K562 (cell line): ENCODE measurements at regions not wholly inside any gene's neighbourhood (a gene's known extent, or its start where the extent isn't known, plus 50 kb on each side); places are given as distances from the start of the nearest gene placed in this dataset.

Source experiments
- ATAC-seq: fragments of 200-7000 bp; cut with Tn5 transposase; 3 replicates; pipeline ENCODE4 v1.9.1; 2020; ENCODE audit warnings: moderate library complexity
- BruUV-seq: library from RNA; stranded (reverse); fragments of 400-500 nt; replicated peaks from 2 replicates; lab custom pipeline; 2021; lab: Mats Ljungman, UMichigan
- CTCF ChIA-PET: fragments of 300-600 bp; formaldehyde crosslinking; extraction: SDS; loops from one replicate; lab custom pipeline; 2021; ENCODE audit warnings: low intra/inter-chr PET ratio; lab: Yijun Ruan, JAX
- POLR2A ChIA-PET: fragments of 300-600, 350-650 bp; sonication (Branson Sonifier 250); formaldehyde crosslinking; extraction: SDS; loops from one replicate; lab custom pipeline; 2021; ENCODE audit warnings: antibody characterized with exemption, inconsistent platforms; lab: Yijun Ruan, JAX
- DNase-seq, 4 experiments: peaks; one replicate each; pipeline versions ENCODE4 v3.0.0 to v3.0.0-alpha.2; 2011 to 2018; ENCODE audit warnings: low spot score in 3 of 4, mixed read lengths in 3 of 4; ENCODE audit errors: extremely low read depth in 1 of 4
- FAIRE-seq: peaks from 2 replicates; lab custom pipeline; 2011; peaks lifted over from hg19 to GRCh38; lab: Jason Lieb, UNC
- H2AFZ ChIP-seq: 2 replicates; pipeline ENCODE4 v1.6.0; 2011; ENCODE audit warnings: low read depth, low read length, control low read depth, inconsistent platforms
- H3K27ac ChIP-seq: fragments of 200-600 bp; 3 replicates; pipeline ENCODE4 v1.8.0; 2011; ENCODE audit warnings: low read depth, mild to moderate bottlenecking, control low read depth, inconsistent platforms, low read length, moderate library complexity, mixed read lengths; ENCODE audit errors: extremely low read depth
- H3K27me3 ChIP-seq, 2 experiments: fragments of 300-600 bp in 1 of 2; 2 replicates in 1 of 2; 3 replicates in 1 of 2; pipeline versions ENCODE4 v1.6.0 to v1.8.0; 2011; ENCODE audit warnings: inconsistent platforms in 2 of 2, low read length in 2 of 2, mild to moderate bottlenecking in 1 of 2, mixed read lengths in 1 of 2, moderate library complexity in 1 of 2; ENCODE audit not compliant: control insufficient read depth in 2 of 2, insufficient read depth in 2 of 2
- H3K36me3 ChIP-seq: fragments of 300-600 bp; 3 replicates; pipeline ENCODE4 v1.8.0; 2011; ENCODE audit warnings: mild to moderate bottlenecking, low read length, inconsistent platforms; ENCODE audit not compliant: control insufficient read depth, insufficient read depth
- H3K4me1 ChIP-seq, 2 experiments: fragments of 200-600 bp in 1 of 2; replicated peaks in 1 of 2; 2 replicates in 1 of 2; 3 replicates in 1 of 2; pipeline versions ENCODE4 v1.5.1 to v1.8.0; 2011; ENCODE audit warnings: inconsistent platforms in 2 of 2, low read length in 2 of 2, mild to moderate bottlenecking in 1 of 2, mixed read lengths in 1 of 2, moderate library complexity in 1 of 2; ENCODE audit not compliant: control insufficient read depth in 2 of 2, insufficient read depth in 2 of 2
- H3K4me2 ChIP-seq: 2 replicates; pipeline ENCODE4 v1.6.1; 2011; ENCODE audit warnings: low read length, control low read depth, inconsistent platforms, mixed read lengths; ENCODE audit not compliant: insufficient read depth
- H3K4me3 ChIP-seq: fragments of 200-600 bp; sonication (generic), shearing (Covaris generic); 2 replicates; pipeline ENCODE4 v1.5.1; 2016; ENCODE audit warnings: control low read depth, inconsistent platforms
- H3K79me2 ChIP-seq: fragments of 200-600 bp; 3 replicates; pipeline ENCODE4 v1.8.0; 2011; ENCODE audit warnings: low read length, inconsistent platforms; ENCODE audit not compliant: control insufficient read depth, insufficient read depth
- H3K9ac ChIP-seq, 2 experiments: 2 replicates each; pipeline versions ENCODE4 v1.6.0 to v1.6.1; 2011; ENCODE audit warnings: low read depth in 2 of 2, low read length in 2 of 2, control low read depth in 1 of 2, inconsistent platforms in 1 of 2, mild to moderate bottlenecking in 1 of 2, mixed read lengths in 1 of 2; ENCODE audit not compliant: insufficient read depth in 1 of 2
- H3K9me1 ChIP-seq: one replicate; pipeline ENCODE4 v1.6.0; 2011; ENCODE audit warnings: inconsistent platforms, mild to moderate bottlenecking, low read length, moderate library complexity; ENCODE audit not compliant: control insufficient read depth, insufficient read depth
- H3K9me3 ChIP-seq: replicated peaks from 2 replicates; pipeline ENCODE4 v1.5.1; 2011; ENCODE audit warnings: low read depth, low read length, inconsistent platforms; ENCODE audit not compliant: control insufficient read depth, insufficient read depth
- H4K20me1 ChIP-seq: replicated peaks from 2 replicates; pipeline ENCODE4 v1.6.1; 2011; ENCODE audit warnings: low read length, inconsistent platforms, mixed read lengths; ENCODE audit not compliant: control insufficient read depth, insufficient read depth
- CBX2 ChIP-seq: fragments of 200-600 bp; sonication (generic); IDR thresholded peaks from one replicate; pipeline ENCODE4 v1.6.1; 2012; ENCODE audit warnings: mild to moderate bottlenecking, low read length, inconsistent platforms; ENCODE audit not compliant: insufficient read depth, poor library complexity, severe bottlenecking
- FOXK1 ChIP-seq: sonication (generic); formaldehyde crosslinking; IDR thresholded peaks from 2 replicates; pipeline ENCODE4 v1.8.0; 2022; ENCODE audit warnings: missing genetic modification reagents, mild to moderate bottlenecking, borderline replicate concordance
- KDM4B ChIP-seq, 2 experiments: fragments of 450-650 bp in 1 of 2; sonication (generic) in 1 of 2; IDR thresholded peaks; 2 replicates each; pipeline ENCODE4 v1.6.1; 2016 to 2017; ENCODE audit warnings: borderline replicate concordance in 2 of 2, antibody characterized with exemption in 1 of 2, low read depth in 1 of 2, mild to moderate bottlenecking in 1 of 2
- MCM7 ChIP-seq, 2 experiments: fragments of 450-650 bp; IDR thresholded peaks; 2 replicates each; pipeline ENCODE4 v1.6.1; 2016 to 2018
- TGIF2 ChIP-seq: sonication (generic); formaldehyde crosslinking; IDR thresholded peaks from 2 replicates; pipeline ENCODE4 v1.8.1; 2022; ENCODE audit warnings: mild to moderate bottlenecking, missing genetic modification reagents, moderate library complexity
- TSHZ1 ChIP-seq: fragments of 250-450 bp; sonication (Bioruptor Pico); IDR thresholded peaks from 2 replicates; pipeline ENCODE4 v1.4.0; 2020; ENCODE audit warnings: mild to moderate bottlenecking, moderate library complexity
- ZC3H8 ChIP-seq: fragments of 450-650 bp; IDR thresholded peaks from 2 replicates; pipeline ENCODE4 v1.6.1; 2017
- WGBS: fragments of 100-300 bp; shearing (Covaris generic); methylation state at CpG from one replicate; pipeline ENCODE4 v1.1.6; 2016; ENCODE audit warnings: low coverage, mixed read lengths; ENCODE audit not compliant: insufficient coverage; ENCODE audit errors: missing lambda C conversion rate; 5-methylcytosine and 5-hydroxymethylcytosine counted together
- in situ Hi-C: fragments of 300-500 bp; cut with MboI; formaldehyde crosslinking; loops from 4 replicates; pipeline ENCODE4 v1.15.0; 2018; ENCODE audit warnings: inconsistent platforms, mixed read lengths
- intact Hi-C: fragments of 100-400 bp; cut with micrococcal nuclease; formaldehyde crosslinking; loops from 2 replicates; pipeline ENCODE4 v1.14.2; 2022
- TF ChIP-seq, protein P1 (sequence below): fragments of 200-600 bp; sonication (generic); IDR thresholded peaks from one replicate; pipeline ENCODE4 v1.6.1; 2012; ENCODE audit warnings: mild to moderate bottlenecking, low read depth, low read length, inconsistent platforms

DNA sequence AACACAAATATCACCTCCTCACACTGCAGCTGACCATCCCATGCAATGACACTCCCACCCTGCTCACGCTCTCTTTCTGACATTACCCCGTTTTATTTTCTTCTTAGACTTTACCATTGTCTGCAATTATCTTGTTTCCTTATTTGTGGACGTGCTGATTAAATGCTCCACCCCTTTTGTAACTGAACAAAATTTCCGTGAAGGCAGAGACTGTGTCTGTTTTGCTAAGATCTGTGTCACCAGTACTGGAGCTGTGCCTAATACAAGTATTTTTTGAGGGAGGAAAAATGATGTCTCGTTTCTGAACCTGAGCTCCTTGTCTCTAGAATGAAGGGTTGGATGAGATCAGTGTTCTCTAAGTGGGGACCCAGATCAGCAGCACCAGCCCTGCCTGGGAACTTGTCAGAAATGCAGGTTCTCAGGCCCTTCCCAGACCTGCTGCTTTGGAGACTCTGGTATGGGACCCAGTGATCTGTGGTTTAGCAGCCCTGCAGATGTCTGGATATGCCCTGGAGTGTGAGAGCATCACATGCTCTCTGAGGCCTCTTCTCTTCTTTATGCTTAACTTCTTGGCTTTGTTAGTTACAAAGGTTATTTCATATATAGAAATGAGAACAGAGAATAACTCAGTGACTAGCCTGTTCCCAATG, 181.7 kb upstream of the GAS1 start:
- Histone ChIP-seq H3K79me2 (no peaks in the 10 kb centered on the region), H3K36me3 (no peaks in the 10 kb centered on the region), H3K27ac (no peak overlapping the region), H3K27me3 (no peaks in the 10 kb centered on the region), H3K9me1 (no peaks in the 10 kb centered on the region), H4K20me1 (no peaks in the 10 kb centered on the region), H3K9ac (no peak overlapping the region), H3K9me3 (no peaks in the 10 kb centered on the region), H3K4me1 (no peaks in the 10 kb centered on the region), H3K4me3 (no peak overlapping the region), H2AFZ (no peak overlapping the region), H3K4me2 (no peak overlapping the region)
- DNase-seq: no peak
- in situ Hi-C loops: no loop called here
- ChIA-PET CTCF (no interaction called here), POLR2A (no interaction called here)
- BruUV-seq: no TSS peak
- WGBS: 0% methylated on average over 5 of the region's 5 CpGs
- intact Hi-C loops: no loop called here
- ATAC-seq: no peak
- no peak for FAIRE-seq
- TF ChIP-seq, protein P1, sequence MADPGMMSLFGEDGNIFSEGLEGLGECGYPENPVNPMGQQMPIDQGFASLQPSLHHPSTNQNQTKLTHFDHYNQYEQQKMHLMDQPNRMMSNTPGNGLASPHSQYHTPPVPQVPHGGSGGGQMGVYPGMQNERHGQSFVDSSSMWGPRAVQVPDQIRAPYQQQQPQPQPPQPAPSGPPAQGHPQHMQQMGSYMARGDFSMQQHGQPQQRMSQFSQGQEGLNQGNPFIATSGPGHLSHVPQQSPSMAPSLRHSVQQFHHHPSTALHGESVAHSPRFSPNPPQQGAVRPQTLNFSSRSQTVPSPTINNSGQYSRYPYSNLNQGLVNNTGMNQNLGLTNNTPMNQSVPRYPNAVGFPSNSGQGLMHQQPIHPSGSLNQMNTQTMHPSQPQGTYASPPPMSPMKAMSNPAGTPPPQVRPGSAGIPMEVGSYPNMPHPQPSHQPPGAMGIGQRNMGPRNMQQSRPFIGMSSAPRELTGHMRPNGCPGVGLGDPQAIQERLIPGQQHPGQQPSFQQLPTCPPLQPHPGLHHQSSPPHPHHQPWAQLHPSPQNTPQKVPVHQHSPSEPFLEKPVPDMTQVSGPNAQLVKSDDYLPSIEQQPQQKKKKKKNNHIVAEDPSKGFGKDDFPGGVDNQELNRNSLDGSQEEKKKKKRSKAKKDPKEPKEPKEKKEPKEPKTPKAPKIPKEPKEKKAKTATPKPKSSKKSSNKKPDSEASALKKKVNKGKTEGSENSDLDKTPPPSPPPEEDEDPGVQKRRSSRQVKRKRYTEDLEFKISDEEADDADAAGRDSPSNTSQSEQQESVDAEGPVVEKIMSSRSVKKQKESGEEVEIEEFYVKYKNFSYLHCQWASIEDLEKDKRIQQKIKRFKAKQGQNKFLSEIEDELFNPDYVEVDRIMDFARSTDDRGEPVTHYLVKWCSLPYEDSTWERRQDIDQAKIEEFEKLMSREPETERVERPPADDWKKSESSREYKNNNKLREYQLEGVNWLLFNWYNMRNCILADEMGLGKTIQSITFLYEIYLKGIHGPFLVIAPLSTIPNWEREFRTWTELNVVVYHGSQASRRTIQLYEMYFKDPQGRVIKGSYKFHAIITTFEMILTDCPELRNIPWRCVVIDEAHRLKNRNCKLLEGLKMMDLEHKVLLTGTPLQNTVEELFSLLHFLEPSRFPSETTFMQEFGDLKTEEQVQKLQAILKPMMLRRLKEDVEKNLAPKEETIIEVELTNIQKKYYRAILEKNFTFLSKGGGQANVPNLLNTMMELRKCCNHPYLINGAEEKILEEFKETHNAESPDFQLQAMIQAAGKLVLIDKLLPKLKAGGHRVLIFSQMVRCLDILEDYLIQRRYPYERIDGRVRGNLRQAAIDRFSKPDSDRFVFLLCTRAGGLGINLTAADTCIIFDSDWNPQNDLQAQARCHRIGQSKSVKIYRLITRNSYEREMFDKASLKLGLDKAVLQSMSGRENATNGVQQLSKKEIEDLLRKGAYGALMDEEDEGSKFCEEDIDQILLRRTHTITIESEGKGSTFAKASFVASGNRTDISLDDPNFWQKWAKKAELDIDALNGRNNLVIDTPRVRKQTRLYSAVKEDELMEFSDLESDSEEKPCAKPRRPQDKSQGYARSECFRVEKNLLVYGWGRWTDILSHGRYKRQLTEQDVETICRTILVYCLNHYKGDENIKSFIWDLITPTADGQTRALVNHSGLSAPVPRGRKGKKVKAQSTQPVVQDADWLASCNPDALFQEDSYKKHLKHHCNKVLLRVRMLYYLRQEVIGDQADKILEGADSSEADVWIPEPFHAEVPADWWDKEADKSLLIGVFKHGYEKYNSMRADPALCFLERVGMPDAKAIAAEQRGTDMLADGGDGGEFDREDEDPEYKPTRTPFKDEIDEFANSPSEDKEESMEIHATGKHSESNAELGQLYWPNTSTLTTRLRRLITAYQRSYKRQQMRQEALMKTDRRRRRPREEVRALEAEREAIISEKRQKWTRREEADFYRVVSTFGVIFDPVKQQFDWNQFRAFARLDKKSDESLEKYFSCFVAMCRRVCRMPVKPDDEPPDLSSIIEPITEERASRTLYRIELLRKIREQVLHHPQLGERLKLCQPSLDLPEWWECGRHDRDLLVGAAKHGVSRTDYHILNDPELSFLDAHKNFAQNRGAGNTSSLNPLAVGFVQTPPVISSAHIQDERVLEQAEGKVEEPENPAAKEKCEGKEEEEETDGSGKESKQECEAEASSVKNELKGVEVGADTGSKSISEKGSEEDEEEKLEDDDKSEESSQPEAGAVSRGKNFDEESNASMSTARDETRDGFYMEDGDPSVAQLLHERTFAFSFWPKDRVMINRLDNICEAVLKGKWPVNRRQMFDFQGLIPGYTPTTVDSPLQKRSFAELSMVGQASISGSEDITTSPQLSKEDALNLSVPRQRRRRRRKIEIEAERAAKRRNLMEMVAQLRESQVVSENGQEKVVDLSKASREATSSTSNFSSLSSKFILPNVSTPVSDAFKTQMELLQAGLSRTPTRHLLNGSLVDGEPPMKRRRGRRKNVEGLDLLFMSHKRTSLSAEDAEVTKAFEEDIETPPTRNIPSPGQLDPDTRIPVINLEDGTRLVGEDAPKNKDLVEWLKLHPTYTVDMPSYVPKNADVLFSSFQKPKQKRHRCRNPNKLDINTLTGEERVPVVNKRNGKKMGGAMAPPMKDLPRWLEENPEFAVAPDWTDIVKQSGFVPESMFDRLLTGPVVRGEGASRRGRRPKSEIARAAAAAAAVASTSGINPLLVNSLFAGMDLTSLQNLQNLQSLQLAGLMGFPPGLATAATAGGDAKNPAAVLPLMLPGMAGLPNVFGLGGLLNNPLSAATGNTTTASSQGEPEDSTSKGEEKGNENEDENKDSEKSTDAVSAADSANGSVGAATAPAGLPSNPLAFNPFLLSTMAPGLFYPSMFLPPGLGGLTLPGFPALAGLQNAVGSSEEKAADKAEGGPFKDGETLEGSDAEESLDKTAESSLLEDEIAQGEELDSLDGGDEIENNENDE: no peak
- no peak for TF ChIP-seq TGIF2 (CRISPR knock-in tag)
- no peak for TF ChIP-seq TSHZ1 (CRISPR knock-in tag)
- TF ChIP-seq ZC3H8: no peak
- no peak for TF ChIP-seq CBX2
- no peak for TF ChIP-seq KDM4B (IDR thresholded peaks at IDR 0.05; ENCODE audit: borderline replicate concordance in 2 of 2, low read depth in 1 of 2)
- TF ChIP-seq FOXK1 (CRISPR knock-in tag): no peak
- TF ChIP-seq MCM7 (IDR thresholded peaks at IDR 0.05): no peak
